Stomach smooth muscle (tissue), 2 donors: ENCODE measurements at regions not wholly inside any gene's neighbourhood (a gene's known extent, or its start where the extent isn't known, plus 50 kb on each side); places are given as distances from the start of the nearest gene placed in this dataset.

Source experiments
- H3K27ac ChIP-seq: one replicate; pipeline ENCODE4 v1.7.0; 2013; ENCODE audit warnings: mild to moderate bottlenecking, low read length, inconsistent platforms
- H3K27me3 ChIP-seq, 2 donors: one replicate each; pipeline ENCODE4 v1.7.0; 2013; ENCODE audit warnings: low read length in 2 of 2; ENCODE audit not compliant: insufficient read depth in 2 of 2, control insufficient read depth in 1 of 2
- H3K36me3 ChIP-seq, 2 donors: one replicate each; pipeline ENCODE4 v1.7.0; 2013; ENCODE audit warnings: low read length in 2 of 2; ENCODE audit not compliant: control insufficient read depth in 2 of 2, insufficient read depth in 2 of 2
- H3K4me1 ChIP-seq: one replicate; pipeline ENCODE4 v1.7.0; 2013; ENCODE audit warnings: low read length; ENCODE audit not compliant: control insufficient read depth, insufficient read depth
- H3K4me3 ChIP-seq, 2 donors: one replicate each; pipeline ENCODE4 v1.7.0; 2013; ENCODE audit warnings: low read length in 2 of 2
- H3K9ac ChIP-seq, 2 donors: one replicate each; pipeline ENCODE4 v1.7.0; 2013; ENCODE audit warnings: low read length in 2 of 2, mild to moderate bottlenecking in 1 of 2
- H3K9me3 ChIP-seq, 2 donors: one replicate each; pipeline ENCODE4 v1.7.0; 2013; ENCODE audit warnings: low read length in 2 of 2; ENCODE audit not compliant: control insufficient read depth in 2 of 2
- donor health status: healthy.
- donor health status: Pancreatic carcinoma.

- Histone ChIP-seq H3K36me3 (no peaks in the 10 kb centered on the region), H3K9me3 (no peaks in the 10 kb centered on the region), H3K4me1 (no peaks in the 10 kb centered on the region), H3K4me3 (no peak overlapping the region), H3K9ac (no peak overlapping the region), H3K27ac (no peak overlapping the region), H3K27me3 (no peaks in the 10 kb centered on the region)
Observed at GRCh38 chr1:239562095-239562494, 175.7 kb downstream of the CHRM3 start.

GRCh38 chr1:239563681-239564080 lies 177.3 kb downstream of the CHRM3 start:
- no peak overlapping the region for H3K4me3 ChIP-seq
- no peak overlapping the region for H3K27ac ChIP-seq
- H3K4me1 ChIP-seq, result peaks cover 6% of the 10 kb centered on the region
- no peaks in the 10 kb centered on the region for H3K36me3 ChIP-seq
- H3K27me3 ChIP-seq, result no peaks in the 10 kb centered on the region
- no peak overlapping the region for H3K9ac ChIP-seq
- no peaks in the 10 kb centered on the region for H3K9me3 ChIP-seq

- H3K36me3 ChIP-seq, result no peaks in the 10 kb centered on the region
- H3K4me3 ChIP-seq, result no peak overlapping the region
- H3K9me3 ChIP-seq, result no peaks in the 10 kb centered on the region
- no peak overlapping the region for H3K27ac ChIP-seq
- H3K4me1 ChIP-seq, result peaks cover 6% of the 10 kb centered on the region
- no peak overlapping the region for H3K9ac ChIP-seq
- no peaks in the 10 kb centered on the region for H3K27me3 ChIP-seq
Observed at GRCh38 chr1:239566074-239566473, 179.7 kb downstream of the CHRM3 start.

GRCh38 chr1:239570878-239571277 lies 184.5 kb downstream of the CHRM3 start:
- H3K9me3 ChIP-seq, result no peaks in the 10 kb centered on the region
- H3K9ac ChIP-seq, result no peak overlapping the region
- H3K4me3 ChIP-seq, result no peak overlapping the region
- H3K27ac ChIP-seq, result no peak overlapping the region
- peaks cover 6% of the 10 kb centered on the region for H3K4me1 ChIP-seq
- H3K36me3 ChIP-seq, result no peaks in the 10 kb centered on the region
- no peaks in the 10 kb centered on the region for H3K27me3 ChIP-seq

GRCh38 chr1:239572183-239572582 lies 185.8 kb downstream of the CHRM3 start:
- no peaks in the 10 kb centered on the region for H3K9me3 ChIP-seq
- no peaks in the 10 kb centered on the region for H3K36me3 ChIP-seq
- no peak overlapping the region for H3K9ac ChIP-seq
- no peak overlapping the region for H3K4me3 ChIP-seq
- H3K27ac ChIP-seq, result no peak overlapping the region
- no peaks in the 10 kb centered on the region for H3K27me3 ChIP-seq
- H3K4me1 ChIP-seq, result peaks cover 6% of the 10 kb centered on the region

GRCh38 chr1:239574112-239574511 lies 187.7 kb downstream of the CHRM3 start:
- no peaks in the 10 kb centered on the region for H3K27me3 ChIP-seq
- no peak overlapping the region for H3K27ac ChIP-seq
- H3K36me3 ChIP-seq, result no peaks in the 10 kb centered on the region
- no peaks in the 10 kb centered on the region for H3K9me3 ChIP-seq
- H3K4me3 ChIP-seq, result no peak overlapping the region
- H3K4me1 ChIP-seq, result no peaks in the 10 kb centered on the region
- no peak overlapping the region for H3K9ac ChIP-seq

GRCh38 chr1:239575113-239575512 lies 188.7 kb downstream of the CHRM3 start:
- Histone ChIP-seq H3K27me3 (no peaks in the 10 kb centered on the region), H3K4me1 (no peaks in the 10 kb centered on the region), H3K4me3 (no peak overlapping the region)

GRCh38 chr1:239583536-239583935 lies 197.2 kb downstream of the CHRM3 start:
- no peaks in the 10 kb centered on the region for H3K9me3 ChIP-seq
- H3K4me1 ChIP-seq, result peaks cover 2% of the 10 kb centered on the region
- no peak overlapping the region for H3K9ac ChIP-seq
- no peaks in the 10 kb centered on the region for H3K36me3 ChIP-seq
- no peak overlapping the region for H3K4me3 ChIP-seq
- no peak overlapping the region for H3K27ac ChIP-seq
- H3K27me3 ChIP-seq, result no peaks in the 10 kb centered on the region

More at GRCh38 chr1:239575113-239575512, 188.7 kb downstream of the CHRM3 start:
- H3K36me3 ChIP-seq, result no peaks in the 10 kb centered on the region
- no peak overlapping the region for H3K27ac ChIP-seq
- H3K9ac ChIP-seq, result no peak overlapping the region
- H3K9me3 ChIP-seq, result no peaks in the 10 kb centered on the region

- Histone ChIP-seq H3K36me3 (no peaks in the 10 kb centered on the region), H3K9ac (no peak overlapping the region), H3K27ac (no peak overlapping the region), H3K27me3 (no peaks in the 10 kb centered on the region), H3K9me3 (no peaks in the 10 kb centered on the region), H3K4me1 (peaks cover 2% of the 10 kb centered on the region), H3K4me3 (no peak overlapping the region)
Observed at GRCh38 chr1:239586128-239586527, 199.8 kb downstream of the CHRM3 start.

GRCh38 chr1:239587066-239587465 lies 200.7 kb downstream of the CHRM3 start:
- Histone ChIP-seq H3K9me3 (no peaks in the 10 kb centered on the region), H3K9ac (no peak overlapping the region), H3K36me3 (no peaks in the 10 kb centered on the region), H3K4me1 (peaks cover 2% of the 10 kb centered on the region), H3K27me3 (no peaks in the 10 kb centered on the region), H3K4me3 (no peak overlapping the region), H3K27ac (no peak overlapping the region)

GRCh38 chr1:239587574-239588369 lies 201.4 kb downstream of the CHRM3 start:
- no peak overlapping the region for H3K9ac ChIP-seq
- H3K27me3 ChIP-seq, result no peaks in the 10 kb centered on the region
- peaks cover 2% of the 10 kb centered on the region for H3K4me1 ChIP-seq
- H3K36me3 ChIP-seq, result no peaks in the 10 kb centered on the region
- no peak overlapping the region for H3K4me3 ChIP-seq
- H3K9me3 ChIP-seq, result no peaks in the 10 kb centered on the region
- no peak overlapping the region for H3K27ac ChIP-seq
